NT2/D1 (cell line): ENCODE measurements at regions not wholly inside any gene's neighbourhood (a gene's known extent, or its start where the extent isn't known, plus 50 kb on each side); places are given as distances from the start of the nearest gene placed in this dataset.

Source experiments
- SUZ12 ChIP-seq: IDR thresholded peaks from 2 replicates; pipeline ENCODE4 v1.6.1; 2011; ENCODE audit not compliant: insufficient read length, insufficient read depth; ENCODE audit errors: extremely low read depth
- YY1 ChIP-seq: IDR thresholded peaks from 2 replicates; pipeline ENCODE4 v1.6.1; 2011; ENCODE audit not compliant: insufficient read length, insufficient read depth
- ZNF274 ChIP-seq: IDR thresholded peaks from 2 replicates; pipeline ENCODE4 v1.6.1; 2011; ENCODE audit warnings: mild to moderate bottlenecking, low read depth, low read length

DNA sequence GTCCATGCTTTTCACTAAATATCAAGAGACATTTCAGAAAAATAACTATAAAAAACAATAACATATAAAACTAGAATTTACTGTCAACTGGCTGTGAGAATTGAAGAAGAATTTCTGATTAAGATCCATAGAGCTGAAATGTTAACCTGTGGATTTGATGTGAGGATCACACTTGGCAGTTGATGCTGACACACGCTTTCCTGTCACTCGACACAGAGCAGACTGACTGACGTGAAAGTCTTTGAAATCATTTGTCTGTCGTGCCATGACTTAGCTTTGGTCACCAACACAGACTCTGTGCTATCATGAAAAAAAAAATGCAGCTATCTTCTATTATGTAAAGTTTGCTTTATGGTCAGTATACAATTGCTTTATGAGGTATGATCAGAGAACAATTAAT is 706.0 kb upstream of the ZP4 start:
- TF ChIP-seq YY1 (no peak), SUZ12 (no peak), ZNF274 (no peak)
